ENCODE measurements at regions not wholly inside any gene's neighbourhood (a gene's known extent, or its start where the extent isn't known, plus 50 kb on each side); places are given as distances from the start of the nearest gene placed in this dataset.

- TF ChIP-seq, protein P1, sequence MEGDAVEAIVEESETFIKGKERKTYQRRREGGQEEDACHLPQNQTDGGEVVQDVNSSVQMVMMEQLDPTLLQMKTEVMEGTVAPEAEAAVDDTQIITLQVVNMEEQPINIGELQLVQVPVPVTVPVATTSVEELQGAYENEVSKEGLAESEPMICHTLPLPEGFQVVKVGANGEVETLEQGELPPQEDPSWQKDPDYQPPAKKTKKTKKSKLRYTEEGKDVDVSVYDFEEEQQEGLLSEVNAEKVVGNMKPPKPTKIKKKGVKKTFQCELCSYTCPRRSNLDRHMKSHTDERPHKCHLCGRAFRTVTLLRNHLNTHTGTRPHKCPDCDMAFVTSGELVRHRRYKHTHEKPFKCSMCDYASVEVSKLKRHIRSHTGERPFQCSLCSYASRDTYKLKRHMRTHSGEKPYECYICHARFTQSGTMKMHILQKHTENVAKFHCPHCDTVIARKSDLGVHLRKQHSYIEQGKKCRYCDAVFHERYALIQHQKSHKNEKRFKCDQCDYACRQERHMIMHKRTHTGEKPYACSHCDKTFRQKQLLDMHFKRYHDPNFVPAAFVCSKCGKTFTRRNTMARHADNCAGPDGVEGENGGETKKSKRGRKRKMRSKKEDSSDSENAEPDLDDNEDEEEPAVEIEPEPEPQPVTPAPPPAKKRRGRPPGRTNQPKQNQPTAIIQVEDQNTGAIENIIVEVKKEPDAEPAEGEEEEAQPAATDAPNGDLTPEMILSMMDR (IDR thresholded peaks at IDR 0.05) = no peak
- TF ChIP-seq POLR2A (IDR thresholded peaks at IDR 0.05) = no peak
Observed at GRCh38 chr14:89479802-89480201, 62.8 kb upstream of the FOXN3 start.

Measured in heart left ventricle (tissue), 13 donors.